NCI-H2196 treated with DMSO at 0.1 percent for 48 hours (cell line): ENCODE measurements at regions not wholly inside any gene's neighbourhood (a gene's known extent, or its start where the extent isn't known, plus 50 kb on each side); places are given as distances from the start of the nearest gene placed in this dataset.
"Not testable (repeated sequence)": the region's sequence is repeated elsewhere in the genome, so short reads cannot be mapped to it uniquely, and the experiment has no call there.

Experiments
- DNase-seq: peaks from one replicate; lab custom pipeline; 2025; ENCODE audit not compliant: unreplicated experiment; lab: John Stamatoyannopoulos, UW

DNA sequence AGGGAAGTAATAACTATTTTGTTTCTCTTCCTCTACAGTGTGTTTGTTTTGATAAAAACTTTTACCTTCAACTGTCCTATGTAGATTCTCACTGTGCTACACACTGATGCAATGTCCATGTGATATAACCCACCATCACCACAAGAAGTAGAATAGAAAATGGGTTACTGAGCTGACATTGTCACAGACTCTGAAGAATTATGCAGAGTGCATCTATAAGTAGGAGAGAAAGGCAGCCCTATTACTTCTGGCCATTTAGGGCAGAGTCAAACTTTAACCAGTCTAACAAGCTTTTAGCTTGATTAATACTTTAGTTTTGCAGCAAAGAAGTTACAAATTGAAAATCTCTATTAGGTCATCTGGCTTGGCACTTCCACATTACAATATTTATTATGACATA, 354.0 kb upstream of the CDH8 start:
- no peak for DNase-seq

DNA sequence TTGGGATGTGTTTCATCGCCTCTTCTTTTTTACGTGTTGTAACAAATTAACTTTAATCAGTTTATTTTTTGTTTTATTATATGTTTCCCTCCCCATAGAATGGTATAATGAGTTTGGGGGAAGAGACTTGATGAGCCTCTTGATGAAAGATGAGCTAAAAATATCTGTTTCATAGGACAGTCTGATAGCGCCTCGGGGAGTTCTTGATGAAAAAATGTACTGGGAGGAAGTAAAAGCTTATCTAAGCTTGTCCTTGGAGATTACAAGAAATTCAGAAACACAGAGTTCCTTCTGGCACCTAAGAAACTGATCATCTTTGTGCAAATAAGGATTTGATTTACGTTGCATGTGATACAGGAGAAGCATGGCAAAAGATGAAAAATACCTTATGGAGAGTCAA, 350.2 kb upstream of the CDH8 start:
- no peak for DNase-seq

DNA sequence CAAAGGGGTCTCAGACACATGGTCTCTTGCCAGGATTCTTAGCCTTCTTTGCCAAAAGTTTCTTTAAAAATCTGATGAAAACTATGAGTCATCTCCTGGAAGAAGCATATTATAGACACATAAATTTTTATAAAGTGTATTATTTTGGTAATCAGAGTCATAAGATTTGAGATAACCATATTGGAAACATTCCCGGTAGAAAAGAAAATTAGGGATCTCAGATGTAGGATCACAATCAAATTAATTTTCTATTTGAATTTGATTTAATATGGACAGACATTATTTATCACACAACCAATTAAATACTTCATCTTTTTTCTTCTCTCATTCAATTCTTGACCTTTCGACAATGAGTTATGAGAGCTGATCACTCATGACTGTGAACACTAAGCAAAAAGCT, 347.7 kb upstream of the CDH8 start:
- no peak for DNase-seq

DNA sequence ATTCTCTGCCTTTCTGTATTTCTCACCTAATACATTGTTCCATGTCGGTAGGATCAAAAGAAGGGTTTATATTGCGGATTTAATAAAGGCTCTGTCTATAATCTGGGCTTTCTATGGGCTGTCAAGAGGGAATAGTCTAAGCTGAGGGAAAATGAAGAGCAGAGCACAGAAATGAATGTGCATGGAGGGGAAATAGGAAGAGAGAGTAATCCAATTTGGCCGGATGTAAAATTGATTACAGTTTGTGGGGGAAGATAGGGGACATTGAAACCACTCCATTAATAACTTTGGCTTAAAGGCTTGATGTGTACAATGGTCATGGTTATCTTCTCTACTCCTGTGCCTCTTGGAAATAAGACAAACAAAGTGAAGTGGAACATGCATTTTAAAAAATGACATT, 334.2 kb upstream of the CDH8 start:
- no peak for DNase-seq

DNA sequence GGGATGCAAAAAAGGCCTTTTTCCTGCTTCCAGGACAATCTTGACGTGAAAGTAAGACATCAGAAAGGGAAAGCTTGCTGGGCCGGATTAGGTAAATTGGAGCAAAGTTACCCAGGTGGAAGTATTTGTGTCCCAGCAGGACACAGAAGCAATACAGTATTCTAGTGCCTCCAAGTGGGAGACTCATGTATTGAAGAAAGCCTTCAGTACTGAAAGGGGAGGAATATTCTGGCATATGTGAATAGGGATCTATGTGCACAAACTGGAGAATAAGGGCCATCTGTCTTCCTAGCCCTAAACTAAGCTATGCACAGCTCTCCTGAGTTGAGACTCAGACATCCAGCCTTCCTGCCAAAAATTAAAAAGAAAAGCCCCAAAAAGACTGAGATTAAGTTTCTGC, 327.3 kb upstream of the CDH8 start:
- DNase-seq = no peak

DNA sequence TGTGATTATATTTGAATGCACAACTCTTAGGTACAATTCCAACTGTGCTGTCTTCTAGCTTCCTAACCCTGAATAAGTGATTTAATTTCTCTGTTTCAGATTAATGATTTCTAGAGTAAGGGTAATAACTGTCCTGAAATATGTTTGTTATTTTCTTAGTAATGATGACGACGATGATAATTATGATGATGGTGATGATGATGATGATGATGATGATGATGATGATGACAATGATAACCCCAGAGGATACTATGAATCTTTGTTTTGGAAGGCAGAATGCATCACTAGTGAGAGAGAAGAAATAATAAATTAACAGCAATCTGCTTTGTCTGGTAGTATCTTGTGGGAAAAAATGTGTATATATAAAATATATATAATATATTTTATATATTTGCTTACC, 317.1 kb upstream of the CDH8 start:
- no peak for DNase-seq

DNA sequence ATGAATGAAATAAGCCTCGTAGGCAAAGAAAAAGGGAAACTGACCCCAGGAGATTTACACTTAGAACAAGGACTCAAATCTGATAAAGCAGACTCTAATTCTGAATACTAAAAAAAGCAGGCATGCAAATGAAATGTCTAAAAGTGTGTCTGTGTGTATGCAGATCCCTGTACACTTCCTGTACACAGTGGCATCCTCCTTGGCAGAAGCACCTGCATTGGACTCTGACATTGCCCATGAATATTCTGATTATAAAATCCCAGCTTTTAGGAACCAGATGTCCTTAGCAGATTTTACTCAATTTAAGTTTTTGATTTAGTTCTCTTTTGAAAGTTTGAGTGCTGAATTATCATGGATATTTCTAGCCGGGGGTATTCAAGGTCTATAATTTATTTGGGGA, 306.0 kb upstream of the CDH8 start:
- DNase-seq = no peak

DNA sequence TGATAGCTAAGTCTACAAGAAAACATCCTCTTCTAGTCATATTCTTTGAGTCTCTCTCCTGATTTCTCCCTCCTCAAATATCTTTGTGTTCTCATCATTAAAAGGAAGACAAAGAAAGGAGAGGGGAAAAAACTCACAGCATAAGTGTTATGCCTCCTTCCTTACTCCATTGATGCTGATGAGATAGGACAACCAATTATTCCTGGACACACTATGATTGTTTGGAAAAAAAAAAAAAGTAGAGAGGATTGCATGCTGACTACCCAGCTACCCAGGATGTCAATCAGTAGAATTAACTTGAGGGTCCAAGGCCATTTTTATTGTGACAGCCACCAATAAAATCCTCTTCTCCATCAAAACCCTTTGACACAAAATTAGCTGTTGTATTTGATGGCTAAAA, 299.1 kb upstream of the CDH8 start:
- no peak for DNase-seq

DNA sequence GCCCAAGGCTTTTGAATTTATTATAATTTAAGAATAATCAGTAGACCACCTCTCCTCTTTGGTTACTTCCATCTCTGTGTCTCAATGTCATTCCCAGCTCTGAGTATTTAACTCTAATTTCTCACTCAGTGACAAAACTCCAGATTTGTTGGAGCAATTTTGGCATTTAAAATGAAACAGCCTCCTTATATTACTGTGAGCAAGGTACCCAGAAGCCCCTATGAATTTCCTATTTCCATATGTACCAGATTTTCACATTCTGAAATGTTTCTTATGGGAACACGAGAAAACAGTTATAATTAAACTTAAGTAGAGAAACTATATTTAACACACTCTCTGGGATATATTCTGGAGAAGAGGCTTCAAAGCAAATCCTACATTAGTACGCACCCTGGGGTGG, 285.4 kb upstream of the CDH8 start:
- no peak for DNase-seq

DNA sequence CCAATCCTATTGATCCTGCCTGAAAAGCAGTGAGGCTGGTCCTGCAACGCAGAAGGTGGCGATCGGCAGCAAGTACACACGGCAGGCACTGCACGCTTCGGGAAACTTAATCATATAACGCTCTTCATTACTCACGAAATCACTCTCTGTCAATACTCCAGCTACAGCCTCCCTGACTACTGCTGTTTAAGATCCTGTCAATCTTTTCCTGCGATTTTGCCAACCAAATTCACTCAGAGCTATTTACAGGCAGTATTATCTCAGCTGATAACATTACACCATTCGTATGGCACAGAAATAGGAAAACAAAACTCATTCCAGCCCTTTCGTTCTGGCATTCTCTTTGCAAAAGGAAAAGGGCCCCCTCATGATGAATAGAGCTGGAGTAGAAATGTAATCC, 262.4 kb upstream of the CDH8 start:
- DNase-seq = no peak

DNA sequence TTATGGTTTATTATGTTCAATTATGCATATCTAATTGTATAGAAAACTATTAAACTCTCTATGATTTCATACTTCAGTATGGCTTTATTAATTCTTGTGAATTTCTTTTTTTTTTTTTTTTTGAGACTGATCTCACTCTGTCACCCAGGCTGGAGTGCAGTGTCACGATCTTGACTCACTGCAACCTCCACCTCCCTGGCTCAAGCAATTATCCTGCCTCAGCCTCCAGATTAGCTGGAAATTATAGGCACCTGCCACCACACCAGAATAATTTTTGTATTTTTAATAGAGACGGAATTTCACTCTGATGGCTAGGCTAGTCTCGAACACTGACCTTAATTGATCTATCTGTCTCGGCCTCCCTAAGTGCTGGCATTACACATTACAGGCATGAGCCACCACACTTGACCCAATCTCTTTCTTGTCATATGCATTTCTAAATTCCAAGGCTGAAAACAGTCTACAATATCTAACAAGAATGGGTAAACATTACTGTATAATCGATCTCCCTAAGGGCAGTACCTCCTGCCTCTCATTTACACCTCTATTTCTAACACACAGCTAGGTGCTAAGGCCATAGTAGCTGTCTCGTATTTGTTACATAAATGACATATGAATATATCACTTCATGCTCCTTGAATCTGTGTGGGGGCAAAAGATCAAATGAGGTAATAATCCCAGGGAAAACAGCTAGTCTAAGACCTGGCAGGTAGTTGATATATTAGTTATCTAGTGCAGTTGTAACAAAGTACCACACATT, 258.2 kb upstream of the CDH8 start:
- DNase-seq = no peak

DNA sequence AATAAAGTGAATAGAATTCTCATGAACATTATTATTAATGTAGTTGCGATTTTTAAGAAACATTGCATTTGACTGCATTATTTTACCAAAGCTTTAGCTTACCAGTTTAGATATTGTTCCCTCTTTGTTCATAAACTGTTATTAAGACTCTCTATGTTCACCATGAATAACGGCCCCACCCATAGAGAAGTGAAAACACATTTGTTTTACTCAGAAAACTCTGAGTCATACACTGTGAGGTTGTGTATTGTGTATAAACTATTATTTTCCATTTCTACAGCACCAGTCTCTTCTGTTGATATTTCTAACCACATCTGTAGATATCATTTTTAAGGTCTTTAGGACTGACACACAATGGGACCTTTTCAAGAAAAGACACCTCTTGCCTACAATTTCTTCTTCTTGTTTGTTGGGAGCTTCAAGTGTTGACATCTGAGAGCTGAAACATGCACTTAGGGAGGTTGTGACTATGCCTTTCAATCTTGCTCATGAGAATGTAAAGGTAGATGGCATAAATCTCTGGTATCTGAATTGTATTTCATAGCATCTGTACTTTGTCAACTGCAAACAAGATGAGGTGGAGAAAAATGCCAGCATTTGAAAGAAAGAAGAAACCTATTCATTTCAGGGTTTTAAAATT, 252.9 kb upstream of the CDH8 start:
- DNase-seq = no peak

DNA sequence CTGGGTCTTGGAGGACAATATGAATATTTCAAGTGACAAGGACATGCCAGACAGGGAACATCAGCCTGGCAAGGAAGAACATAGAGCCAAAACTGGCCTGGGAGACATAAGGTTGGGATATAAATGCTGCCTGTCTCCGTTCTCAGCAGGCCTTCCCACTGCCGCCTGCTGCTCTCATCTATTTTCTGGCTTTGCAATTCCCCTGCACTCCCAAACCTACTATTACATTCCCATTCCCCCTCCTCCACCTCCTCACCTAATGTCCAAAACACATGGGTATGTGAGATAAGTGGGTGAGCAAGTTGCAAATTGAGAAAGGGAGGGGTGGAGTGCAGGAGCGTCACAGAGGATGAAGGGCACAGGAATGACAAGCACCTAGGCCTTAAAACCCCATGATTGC, 244.3 kb upstream of the CDH8 start:
- DNase-seq = no peak

DNA sequence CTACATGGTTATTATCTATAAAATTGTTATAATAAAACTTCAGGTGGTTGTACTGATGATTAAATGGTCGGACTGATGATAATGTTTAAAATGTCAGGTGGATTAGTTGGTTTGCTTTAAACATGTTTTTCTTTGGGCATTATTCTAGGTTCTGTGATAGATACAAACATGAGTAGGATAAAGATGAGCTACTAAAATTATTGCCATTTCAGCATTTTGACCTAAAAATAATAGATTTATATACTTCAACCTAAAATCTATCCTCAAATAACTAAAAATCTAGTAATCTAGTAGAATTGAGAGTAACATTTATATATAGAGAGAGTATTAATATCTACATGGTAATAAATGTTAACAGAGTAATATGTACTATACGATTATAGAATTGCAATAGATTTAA, 241.7 kb upstream of the CDH8 start:
- no peak for DNase-seq

DNA sequence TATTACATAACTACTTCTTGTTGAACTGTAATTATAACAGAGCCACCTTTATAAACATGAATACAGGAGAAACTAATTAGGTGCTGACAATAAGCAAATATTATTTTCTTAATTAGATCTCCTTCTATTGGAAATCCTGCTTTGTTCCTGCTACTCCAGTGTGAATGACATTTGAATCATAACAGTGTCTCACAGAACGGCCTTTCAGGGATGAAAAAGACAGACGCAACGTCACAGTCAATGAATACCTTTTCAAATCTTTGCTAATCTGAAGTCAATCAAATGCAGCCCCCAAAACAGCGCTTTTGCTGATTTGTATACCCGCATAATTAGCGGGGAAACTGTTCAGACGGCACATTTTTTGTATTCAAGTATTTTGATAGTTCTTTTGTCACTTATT, 240.4 kb upstream of the CDH8 start:
- no peak for DNase-seq

DNA sequence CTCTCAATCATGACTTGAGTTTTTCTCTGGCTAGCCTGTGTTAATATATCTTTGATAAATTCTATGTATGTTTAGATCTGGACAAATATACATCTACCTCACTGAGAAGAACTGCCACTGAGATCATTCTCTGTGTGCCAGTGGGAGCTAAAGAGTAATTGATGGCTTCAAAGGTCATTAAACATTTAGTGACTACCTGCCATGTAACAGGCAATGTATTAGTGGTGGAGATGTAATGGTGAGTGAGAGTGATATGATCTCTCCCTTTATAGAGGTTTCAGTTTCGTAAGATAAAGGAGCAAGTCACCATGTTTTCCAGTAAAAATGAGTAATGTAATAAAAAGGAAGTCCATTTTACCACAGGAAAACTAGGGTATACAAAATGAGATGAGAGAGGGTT, 235.8 kb upstream of the CDH8 start:
- no peak for DNase-seq

DNA sequence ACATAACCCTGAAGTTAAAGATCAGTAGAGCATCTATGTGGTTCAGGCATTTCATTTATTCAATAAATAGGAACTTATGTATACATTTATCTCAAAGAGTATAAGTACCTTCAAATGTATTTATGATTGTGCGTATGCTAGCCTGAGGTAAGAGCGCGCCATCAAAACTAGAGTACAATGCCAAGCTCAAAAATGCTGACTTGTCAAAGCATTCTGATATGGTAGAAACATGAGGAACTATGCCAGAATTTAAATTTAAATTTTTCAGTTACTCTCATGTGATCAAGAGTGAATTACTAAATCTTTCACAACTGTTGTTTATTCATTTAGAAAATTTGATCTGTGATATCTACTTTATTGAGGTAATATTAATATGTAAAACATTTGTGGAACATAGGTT, 225.5 kb upstream of the CDH8 start:
- DNase-seq = no peak

DNA sequence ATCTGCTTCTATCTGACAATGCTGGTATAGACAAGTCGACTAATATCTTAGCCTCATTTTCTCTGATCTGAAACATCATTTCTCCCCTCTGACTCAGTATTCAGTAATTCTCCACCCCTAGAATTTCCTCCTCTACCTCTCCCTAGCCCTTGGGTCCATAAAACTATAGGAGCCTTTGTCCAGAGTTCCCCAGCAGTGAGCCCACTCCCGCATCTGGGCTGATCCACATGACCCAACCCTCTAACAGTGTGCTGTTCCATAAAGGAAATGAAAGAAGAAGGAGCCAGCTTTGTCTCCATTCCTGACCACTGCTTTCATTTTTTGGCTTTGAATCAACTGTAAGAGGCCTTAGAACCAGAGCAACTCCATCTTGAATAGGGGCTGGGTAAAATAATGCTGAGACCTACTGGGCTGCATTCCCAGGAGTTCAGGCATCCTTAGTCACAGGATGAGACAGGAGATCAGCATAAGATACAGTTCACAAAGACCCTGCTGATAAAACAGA, 222.7 kb upstream of the CDH8 start:
- not testable (repeated sequence) for DNase-seq

DNA sequence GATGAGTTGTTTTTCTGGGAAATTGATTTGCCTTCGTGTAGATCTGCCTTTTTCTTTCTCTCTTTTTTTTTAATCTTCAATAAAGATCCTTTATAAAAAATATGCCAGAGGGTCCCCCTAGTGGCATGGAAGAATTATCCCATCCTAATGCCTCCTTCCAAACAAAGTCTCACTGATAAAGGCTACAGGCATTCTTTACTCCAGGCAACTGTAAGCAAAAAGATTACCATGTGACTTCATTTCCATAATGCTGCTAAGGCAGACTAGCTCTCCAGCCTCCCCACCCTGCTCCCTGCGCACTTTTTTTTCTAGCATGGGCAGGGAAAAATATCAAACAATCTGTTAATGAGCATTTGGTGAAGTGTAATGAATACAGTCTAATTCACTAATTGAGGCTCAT, 220.2 kb upstream of the CDH8 start:
- no peak for DNase-seq

DNA sequence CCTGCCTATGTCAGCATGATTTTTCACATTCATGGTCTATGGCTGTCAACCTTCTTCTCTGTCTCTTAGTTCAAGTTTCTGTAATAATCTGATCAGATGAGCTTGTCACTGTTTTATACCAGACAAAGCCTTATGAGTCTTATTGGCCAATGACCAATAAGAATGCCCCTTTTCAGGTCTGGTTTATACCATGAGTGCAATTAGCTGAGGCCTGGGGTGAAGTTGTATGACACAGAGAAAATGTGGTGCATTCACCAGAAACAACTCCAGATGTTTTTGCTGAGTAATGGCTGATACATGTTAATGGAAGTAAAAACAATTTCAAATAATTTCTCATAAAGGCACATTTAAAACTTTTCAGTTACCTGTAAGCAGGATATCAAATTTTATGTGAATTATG, 218.6 kb upstream of the CDH8 start:
- DNase-seq = no peak

DNA sequence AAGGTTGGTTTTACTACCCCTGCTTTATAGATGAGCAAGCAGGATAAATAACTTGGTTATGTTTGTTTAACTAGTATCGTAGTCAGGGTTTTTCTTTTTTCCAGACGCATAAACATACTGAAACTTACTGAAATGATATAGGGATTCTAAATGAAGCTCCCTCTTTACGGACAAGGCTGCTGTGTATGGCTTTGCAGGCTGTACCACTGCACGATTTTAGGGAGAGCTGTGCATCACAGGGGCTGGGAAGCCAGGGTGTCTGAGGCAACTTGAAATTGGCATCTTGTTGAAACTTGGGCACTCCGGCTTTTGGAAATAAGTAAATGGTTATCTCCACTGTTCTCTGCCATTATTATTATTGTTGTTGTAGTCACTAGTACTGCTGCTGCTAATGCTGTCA, 218.1 kb upstream of the CDH8 start:
- DNase-seq = no peak

DNA sequence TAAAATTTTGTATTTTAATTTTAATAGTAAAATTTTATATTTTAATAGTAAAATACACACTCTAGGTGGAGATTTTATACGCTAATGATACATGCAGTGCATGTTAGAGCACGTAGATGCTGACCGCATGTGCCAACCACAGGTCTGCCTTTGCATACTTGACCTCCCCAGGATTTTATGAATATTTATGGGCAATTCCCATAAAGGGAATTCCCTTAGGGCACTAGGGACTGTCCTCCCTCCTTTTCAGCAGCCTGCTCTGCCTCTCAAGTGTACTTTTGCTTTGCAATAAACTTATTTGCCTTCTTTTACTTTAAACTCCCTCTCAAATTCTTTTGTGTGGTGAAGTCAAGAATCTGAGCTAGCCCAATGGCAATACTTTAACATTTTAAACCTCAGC, 217.7 kb upstream of the CDH8 start:
- DNase-seq = no peak

DNA sequence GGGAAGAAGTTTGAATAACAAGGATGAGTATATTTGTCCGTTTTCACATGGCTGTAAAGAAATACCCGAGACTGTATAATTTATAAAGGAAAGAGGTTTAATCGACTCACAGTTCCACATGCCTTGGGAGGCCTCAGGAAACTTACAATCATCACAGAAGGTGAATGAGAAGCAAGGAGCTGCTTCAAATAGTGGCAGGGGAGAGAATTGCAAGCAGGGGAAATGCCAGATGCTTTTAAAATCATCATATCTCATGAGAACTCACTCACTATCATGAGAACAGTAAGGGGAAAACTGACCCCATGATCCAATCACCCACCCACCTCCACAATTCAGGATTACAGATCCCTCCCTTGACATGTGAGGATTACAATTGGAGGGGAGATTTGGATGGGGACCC, 212.8 kb upstream of the CDH8 start:
- no peak for DNase-seq
